H1 (cell line): ENCODE measurements at regions not wholly inside any gene's neighbourhood (a gene's known extent, or its start where the extent isn't known, plus 50 kb on each side); places are given as distances from the start of the nearest gene placed in this dataset.

Experiments used
- ASH2L ChIP-seq: fragments of 200-600, 300-600 bp; sonication (generic); IDR thresholded peaks from one replicate; pipeline ENCODE4 v1.7.1; 2017; ENCODE audit warnings: low read length
- CBX8 ChIP-seq: fragments of 300-800, 300-1000 bp; sonication (generic); IDR thresholded peaks from 2 replicates; pipeline ENCODE4 v1.7.1; 2016; ENCODE audit warnings: low read depth, low read length, borderline replicate concordance
- CHD2 ChIP-seq: IDR thresholded peaks from 2 replicates; pipeline ENCODE4 v1.6.1; 2012; ENCODE audit warnings: low read length, improper control_type of control experiment
- EZH2 ChIP-seq: fragments of 200-600 bp; sonication (generic); IDR thresholded peaks from 2 replicates; pipeline ENCODE4 v1.7.1; 2012; ENCODE audit warnings: low read depth, mild to moderate bottlenecking, moderate library complexity, low read length, inconsistent platforms; ENCODE audit not compliant: severe bottlenecking
- JUND ChIP-seq: IDR thresholded peaks from 2 replicates; pipeline ENCODE4 v1.6.1; 2011; ENCODE audit warnings: mild to moderate bottlenecking, improper control_type of control experiment, low read length
- RAD21 ChIP-seq, 2 experiments: IDR thresholded peaks in 1 of 2; conservative IDR thresholded peaks in 1 of 2; 2 replicates each; pipeline ENCODE4 v1.6.1; 2011; ENCODE audit warnings: low read depth in 2 of 2, low read length in 2 of 2, improper control_type of control experiment in 1 of 2, inconsistent platforms in 1 of 2, mild to moderate bottlenecking in 1 of 2, moderate library complexity in 1 of 2
- RBBP5 ChIP-seq: IDR thresholded peaks from 2 replicates; pipeline ENCODE4 v1.7.1; 2012; ENCODE audit warnings: low read depth, mild to moderate bottlenecking, inconsistent platforms, low read length, moderate library complexity, borderline replicate concordance
- SAP30 ChIP-seq: fragments of 300-600 bp; sonication (generic); IDR thresholded peaks from 2 replicates; pipeline ENCODE4 v1.7.1; 2012; ENCODE audit warnings: low read length, moderate library complexity, mild to moderate bottlenecking, inconsistent platforms; ENCODE audit not compliant: insufficient read depth, insufficient replicate concordance
- SIN3A ChIP-seq, 2 experiments: IDR thresholded peaks in 1 of 2; conservative IDR thresholded peaks in 1 of 2; 2 replicates each; pipeline ENCODE4 v1.6.1; 2011 to 2012; ENCODE audit warnings: low read length in 2 of 2, improper control_type of control experiment in 1 of 2, low read depth in 1 of 2, mild to moderate bottlenecking in 1 of 2
- SP2 ChIP-seq: IDR thresholded peaks from 2 replicates; pipeline ENCODE4 v1.6.1; 2012; ENCODE audit warnings: mild to moderate bottlenecking, low read length, inconsistent platforms
- SRF ChIP-seq: IDR thresholded peaks from 2 replicates; pipeline ENCODE4 v1.6.1; 2011; ENCODE audit warnings: mild to moderate bottlenecking, low read depth, low read length, moderate library complexity
- TF ChIP-seq, protein P1 (sequence below): fragments of 300-600 bp; sonication (generic); IDR thresholded peaks from 2 replicates; pipeline ENCODE4 v1.7.1; 2012; ENCODE audit warnings: low read length, moderate library complexity, mild to moderate bottlenecking, inconsistent platforms; ENCODE audit not compliant: insufficient replicate concordance

DNA sequence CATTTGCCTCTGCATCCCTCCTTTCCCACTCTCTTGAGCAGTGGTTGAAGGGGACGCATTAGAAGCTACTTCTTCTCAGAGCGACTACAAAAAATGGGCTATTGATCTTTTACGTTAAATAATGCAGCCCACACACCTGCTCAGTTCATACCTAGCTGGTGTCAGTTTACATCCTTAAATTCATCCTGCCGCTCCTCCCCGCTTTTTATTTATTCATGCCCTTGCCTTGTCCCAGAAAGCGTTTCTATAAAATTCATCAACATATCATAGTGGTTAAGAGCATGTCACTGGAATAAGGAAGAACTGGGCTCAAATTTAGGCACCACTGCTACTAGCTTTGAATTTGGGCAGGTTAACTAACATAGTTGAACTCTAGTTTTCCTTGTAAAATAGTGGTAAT, 66.0 kb upstream of the TINAGL1 start (continued):
- TF ChIP-seq, protein P1, sequence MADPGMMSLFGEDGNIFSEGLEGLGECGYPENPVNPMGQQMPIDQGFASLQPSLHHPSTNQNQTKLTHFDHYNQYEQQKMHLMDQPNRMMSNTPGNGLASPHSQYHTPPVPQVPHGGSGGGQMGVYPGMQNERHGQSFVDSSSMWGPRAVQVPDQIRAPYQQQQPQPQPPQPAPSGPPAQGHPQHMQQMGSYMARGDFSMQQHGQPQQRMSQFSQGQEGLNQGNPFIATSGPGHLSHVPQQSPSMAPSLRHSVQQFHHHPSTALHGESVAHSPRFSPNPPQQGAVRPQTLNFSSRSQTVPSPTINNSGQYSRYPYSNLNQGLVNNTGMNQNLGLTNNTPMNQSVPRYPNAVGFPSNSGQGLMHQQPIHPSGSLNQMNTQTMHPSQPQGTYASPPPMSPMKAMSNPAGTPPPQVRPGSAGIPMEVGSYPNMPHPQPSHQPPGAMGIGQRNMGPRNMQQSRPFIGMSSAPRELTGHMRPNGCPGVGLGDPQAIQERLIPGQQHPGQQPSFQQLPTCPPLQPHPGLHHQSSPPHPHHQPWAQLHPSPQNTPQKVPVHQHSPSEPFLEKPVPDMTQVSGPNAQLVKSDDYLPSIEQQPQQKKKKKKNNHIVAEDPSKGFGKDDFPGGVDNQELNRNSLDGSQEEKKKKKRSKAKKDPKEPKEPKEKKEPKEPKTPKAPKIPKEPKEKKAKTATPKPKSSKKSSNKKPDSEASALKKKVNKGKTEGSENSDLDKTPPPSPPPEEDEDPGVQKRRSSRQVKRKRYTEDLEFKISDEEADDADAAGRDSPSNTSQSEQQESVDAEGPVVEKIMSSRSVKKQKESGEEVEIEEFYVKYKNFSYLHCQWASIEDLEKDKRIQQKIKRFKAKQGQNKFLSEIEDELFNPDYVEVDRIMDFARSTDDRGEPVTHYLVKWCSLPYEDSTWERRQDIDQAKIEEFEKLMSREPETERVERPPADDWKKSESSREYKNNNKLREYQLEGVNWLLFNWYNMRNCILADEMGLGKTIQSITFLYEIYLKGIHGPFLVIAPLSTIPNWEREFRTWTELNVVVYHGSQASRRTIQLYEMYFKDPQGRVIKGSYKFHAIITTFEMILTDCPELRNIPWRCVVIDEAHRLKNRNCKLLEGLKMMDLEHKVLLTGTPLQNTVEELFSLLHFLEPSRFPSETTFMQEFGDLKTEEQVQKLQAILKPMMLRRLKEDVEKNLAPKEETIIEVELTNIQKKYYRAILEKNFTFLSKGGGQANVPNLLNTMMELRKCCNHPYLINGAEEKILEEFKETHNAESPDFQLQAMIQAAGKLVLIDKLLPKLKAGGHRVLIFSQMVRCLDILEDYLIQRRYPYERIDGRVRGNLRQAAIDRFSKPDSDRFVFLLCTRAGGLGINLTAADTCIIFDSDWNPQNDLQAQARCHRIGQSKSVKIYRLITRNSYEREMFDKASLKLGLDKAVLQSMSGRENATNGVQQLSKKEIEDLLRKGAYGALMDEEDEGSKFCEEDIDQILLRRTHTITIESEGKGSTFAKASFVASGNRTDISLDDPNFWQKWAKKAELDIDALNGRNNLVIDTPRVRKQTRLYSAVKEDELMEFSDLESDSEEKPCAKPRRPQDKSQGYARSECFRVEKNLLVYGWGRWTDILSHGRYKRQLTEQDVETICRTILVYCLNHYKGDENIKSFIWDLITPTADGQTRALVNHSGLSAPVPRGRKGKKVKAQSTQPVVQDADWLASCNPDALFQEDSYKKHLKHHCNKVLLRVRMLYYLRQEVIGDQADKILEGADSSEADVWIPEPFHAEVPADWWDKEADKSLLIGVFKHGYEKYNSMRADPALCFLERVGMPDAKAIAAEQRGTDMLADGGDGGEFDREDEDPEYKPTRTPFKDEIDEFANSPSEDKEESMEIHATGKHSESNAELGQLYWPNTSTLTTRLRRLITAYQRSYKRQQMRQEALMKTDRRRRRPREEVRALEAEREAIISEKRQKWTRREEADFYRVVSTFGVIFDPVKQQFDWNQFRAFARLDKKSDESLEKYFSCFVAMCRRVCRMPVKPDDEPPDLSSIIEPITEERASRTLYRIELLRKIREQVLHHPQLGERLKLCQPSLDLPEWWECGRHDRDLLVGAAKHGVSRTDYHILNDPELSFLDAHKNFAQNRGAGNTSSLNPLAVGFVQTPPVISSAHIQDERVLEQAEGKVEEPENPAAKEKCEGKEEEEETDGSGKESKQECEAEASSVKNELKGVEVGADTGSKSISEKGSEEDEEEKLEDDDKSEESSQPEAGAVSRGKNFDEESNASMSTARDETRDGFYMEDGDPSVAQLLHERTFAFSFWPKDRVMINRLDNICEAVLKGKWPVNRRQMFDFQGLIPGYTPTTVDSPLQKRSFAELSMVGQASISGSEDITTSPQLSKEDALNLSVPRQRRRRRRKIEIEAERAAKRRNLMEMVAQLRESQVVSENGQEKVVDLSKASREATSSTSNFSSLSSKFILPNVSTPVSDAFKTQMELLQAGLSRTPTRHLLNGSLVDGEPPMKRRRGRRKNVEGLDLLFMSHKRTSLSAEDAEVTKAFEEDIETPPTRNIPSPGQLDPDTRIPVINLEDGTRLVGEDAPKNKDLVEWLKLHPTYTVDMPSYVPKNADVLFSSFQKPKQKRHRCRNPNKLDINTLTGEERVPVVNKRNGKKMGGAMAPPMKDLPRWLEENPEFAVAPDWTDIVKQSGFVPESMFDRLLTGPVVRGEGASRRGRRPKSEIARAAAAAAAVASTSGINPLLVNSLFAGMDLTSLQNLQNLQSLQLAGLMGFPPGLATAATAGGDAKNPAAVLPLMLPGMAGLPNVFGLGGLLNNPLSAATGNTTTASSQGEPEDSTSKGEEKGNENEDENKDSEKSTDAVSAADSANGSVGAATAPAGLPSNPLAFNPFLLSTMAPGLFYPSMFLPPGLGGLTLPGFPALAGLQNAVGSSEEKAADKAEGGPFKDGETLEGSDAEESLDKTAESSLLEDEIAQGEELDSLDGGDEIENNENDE, result no peak
- TF ChIP-seq EZH2 (no peak), ASH2L (no peak), SP2 (no peak), CHD2 (no peak), RBBP5 (no peak), SAP30 (no peak), JUND (no peak), SRF (no peak), RAD21 (IDR thresholded peaks at IDR 0.05 in 1 of 2, conservative IDR thresholded peaks at IDR 0.05 in 1 of 2; ENCODE audit: low read depth in 2 of 2, low read length in 2 of 2) (no peak), SIN3A (conservative IDR thresholded peaks at IDR 0.05 in 1 of 2, IDR thresholded peaks at IDR 0.05 in 1 of 2; ENCODE audit: low read depth in 1 of 2, low read length in 2 of 2) (no peak), CBX8 (no peak)
